ENCODE measurements at regions not wholly inside any gene's neighbourhood (a gene's known extent, or its start where the extent isn't known, plus 50 kb on each side); places are given as distances from the start of the nearest gene placed in this dataset.

GRCh38 chr4:181424362-181425016 lies 818.7 kb upstream of the TENM3 start:
- no peak overlapping the region for H3K4me2 ChIP-seq (ENCODE audit: control insufficient read depth, insufficient read depth)
- FAIRE-seq: no peak
- H3K4me3 ChIP-seq: no peak overlapping the region
- no peak overlapping the region for H3K9ac ChIP-seq (ENCODE audit: control insufficient read depth, insufficient read depth, low read length)
- in situ Hi-C loops (cut with MboI) (no loop called here), intact Hi-C loops (cut with micrococcal nuclease; ENCODE audit: unreplicated experiment) (no loop called here)
- no peaks in the 10 kb centered on the region for H3K27me3 ChIP-seq (replicated peaks in 1 of 2; ENCODE audit: control insufficient read depth in 2 of 2, insufficient read depth in 2 of 2, low read length in 1 of 2)
- no peak for DNase-seq (ENCODE audit: low read depth, low spot score)
- TF ChIP-seq ZNF384 (IDR thresholded peaks at IDR 0.05; ENCODE audit: borderline replicate concordance, low read depth, low read length) (no peak), FOS (IDR thresholded peaks at IDR 0.05; ENCODE audit: borderline replicate concordance, extremely low read depth, insufficient read length) (no peak), BRCA1 (IDR thresholded peaks at IDR 0.05; ENCODE audit: low read depth, low read length) (no peak), RB1 (IDR thresholded peaks at IDR 0.05; ENCODE audit: borderline replicate concordance) (no peak), ZNF622 (IDR thresholded peaks at IDR 0.05) (no peak), STAT3 (IDR thresholded peaks at IDR 0.05; ENCODE audit: low read depth, low read length) (no peak), ZSCAN29 (IDR thresholded peaks at IDR 0.05) (no peak), SUZ12 (IDR thresholded peaks at IDR 0.05; ENCODE audit: unreplicated experiment) (no peak), ZZZ3 (IDR thresholded peaks at IDR 0.05; ENCODE audit: control insufficient read depth, insufficient read length, low read depth) (no peak), PAX5 (IDR thresholded peaks at IDR 0.05; ENCODE audit: borderline replicate concordance, low read depth, low read length) (no peak), POLR2AphosphoS5 (IDR thresholded peaks at IDR 0.05; ENCODE audit: low read length) (no peak), ATF7 (IDR thresholded peaks at IDR 0.05; ENCODE audit: low read depth) (no peak), BACH1 (IDR thresholded peaks at IDR 0.05; ENCODE audit: borderline replicate concordance) (no peak)
- TF ChIP-seq, protein P1, sequence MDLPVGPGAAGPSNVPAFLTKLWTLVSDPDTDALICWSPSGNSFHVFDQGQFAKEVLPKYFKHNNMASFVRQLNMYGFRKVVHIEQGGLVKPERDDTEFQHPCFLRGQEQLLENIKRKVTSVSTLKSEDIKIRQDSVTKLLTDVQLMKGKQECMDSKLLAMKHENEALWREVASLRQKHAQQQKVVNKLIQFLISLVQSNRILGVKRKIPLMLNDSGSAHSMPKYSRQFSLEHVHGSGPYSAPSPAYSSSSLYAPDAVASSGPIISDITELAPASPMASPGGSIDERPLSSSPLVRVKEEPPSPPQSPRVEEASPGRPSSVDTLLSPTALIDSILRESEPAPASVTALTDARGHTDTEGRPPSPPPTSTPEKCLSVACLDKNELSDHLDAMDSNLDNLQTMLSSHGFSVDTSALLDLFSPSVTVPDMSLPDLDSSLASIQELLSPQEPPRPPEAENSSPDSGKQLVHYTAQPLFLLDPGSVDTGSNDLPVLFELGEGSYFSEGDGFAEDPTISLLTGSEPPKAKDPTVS (IDR thresholded peaks at IDR 0.05; ENCODE audit: low read depth, low read length): no peak
- TF ChIP-seq, protein P2, sequence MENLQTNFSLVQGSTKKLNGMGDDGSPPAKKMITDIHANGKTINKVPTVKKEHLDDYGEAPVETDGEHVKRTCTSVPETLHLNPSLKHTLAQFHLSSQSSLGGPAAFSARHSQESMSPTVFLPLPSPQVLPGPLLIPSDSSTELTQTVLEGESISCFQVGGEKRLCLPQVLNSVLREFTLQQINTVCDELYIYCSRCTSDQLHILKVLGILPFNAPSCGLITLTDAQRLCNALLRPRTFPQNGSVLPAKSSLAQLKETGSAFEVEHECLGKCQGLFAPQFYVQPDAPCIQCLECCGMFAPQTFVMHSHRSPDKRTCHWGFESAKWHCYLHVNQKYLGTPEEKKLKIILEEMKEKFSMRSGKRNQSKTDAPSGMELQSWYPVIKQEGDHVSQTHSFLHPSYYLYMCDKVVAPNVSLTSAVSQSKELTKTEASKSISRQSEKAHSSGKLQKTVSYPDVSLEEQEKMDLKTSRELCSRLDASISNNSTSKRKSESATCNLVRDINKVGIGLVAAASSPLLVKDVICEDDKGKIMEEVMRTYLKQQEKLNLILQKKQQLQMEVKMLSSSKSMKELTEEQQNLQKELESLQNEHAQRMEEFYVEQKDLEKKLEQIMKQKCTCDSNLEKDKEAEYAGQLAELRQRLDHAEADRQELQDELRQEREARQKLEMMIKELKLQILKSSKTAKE (IDR thresholded peaks at IDR 0.05; ENCODE audit: low read depth, poor library complexity, severe bottlenecking): no peak
- RAD21 ChIA-PET (ENCODE audit: unreplicated experiment): no interaction called here
- ATAC-seq: no peak
- 14% methylated on average over 2 of the region's 2 CpGs for whole genome bisulfite sequencing (ENCODE audit: insufficient coverage, insufficient replicate concordance, low lambda C conversion rate, missing lambda C conversion rate)
- H2AFZ ChIP-seq (ENCODE audit: control insufficient read depth, low read depth, low read length): no peak overlapping the region
- H3K4me1 ChIP-seq (ENCODE audit: control insufficient read depth, insufficient read depth, low read length): no peaks in the 10 kb centered on the region
- H3K79me2 ChIP-seq (ENCODE audit: control insufficient read depth, insufficient read depth, low read length): no peaks in the 10 kb centered on the region
- no TSS peak for BruUV-seq (replicated peaks)
- SMC1A ChIA-PET (ENCODE audit: uncharacterized antibody, unreplicated experiment): interaction anchor here (0.6 to 1.3 kb wide), 2 partner anchors 8 to 745 kb away, joined by 3 to 4 read pairs; no protein-coding TSS in a partner anchor
- no peak overlapping the region for H3K27ac ChIP-seq (ENCODE audit: control insufficient read depth, insufficient read depth)
- H3K36me3 ChIP-seq (ENCODE audit: control insufficient read depth in 2 of 2, insufficient read depth in 2 of 2, low read length in 1 of 2): no peaks in the 10 kb centered on the region
- no peaks in the 10 kb centered on the region for H4K20me1 ChIP-seq (ENCODE audit: control insufficient read depth, insufficient read depth)
- POLR2A ChIA-PET: no interaction called here
- H3K9me3 ChIP-seq (replicated peaks; ENCODE audit: control insufficient read depth, insufficient read depth, low read length): no peaks in the 10 kb centered on the region
- CTCF ChIA-PET: interaction anchor here (0.9 kb wide), 1 partner anchor 9 kb away, joined by 3 read pairs; no protein-coding TSS in a partner anchor

All from GM12878 (cell line).